Left forelimb (tissue), 1 donor: ENCODE measurements at regions not wholly inside any gene's neighbourhood (a gene's known extent, or its start where the extent isn't known, plus 50 kb on each side); places are given as distances from the start of the nearest gene placed in this dataset.

Source experiments
- DNase-seq: peaks from one replicate; pipeline ENCODE4 v3.0.0-alpha.2; 2018; ENCODE audit warnings: low spot score

- no peak for DNase-seq
Observed at GRCh38 chr15:97694456-97694855, 266.0 kb upstream of the ARRDC4 start.

GRCh38 chr15:97703400-97703799 is 257.1 kb upstream of the ARRDC4 start:
- no peak for DNase-seq

GRCh38 chr15:97706059-97706458 is 254.4 kb upstream of the ARRDC4 start:
- no peak for DNase-seq

- DNase-seq = no peak
Observed at GRCh38 chr15:97708252-97708651, 252.3 kb upstream of the ARRDC4 start.

- no peak for DNase-seq
Observed at GRCh38 chr15:97712530-97712929, 248.0 kb upstream of the ARRDC4 start.

- DNase-seq = no peak
Observed at GRCh38 chr15:97717806-97718205, 242.7 kb upstream of the ARRDC4 start.

GRCh38 chr15:97718509-97718908 is 242.0 kb upstream of the ARRDC4 start:
- no peak for DNase-seq

GRCh38 chr15:97728791-97729190 is 231.7 kb upstream of the ARRDC4 start:
- DNase-seq = no peak

GRCh38 chr15:97729270-97729669 is 231.2 kb upstream of the ARRDC4 start:
- no peak for DNase-seq

GRCh38 chr15:97730315-97730714 is 230.2 kb upstream of the ARRDC4 start:
- no peak for DNase-seq

GRCh38 chr15:97731859-97732258 is 228.6 kb upstream of the ARRDC4 start:
- no peak for DNase-seq

- no peak for DNase-seq
Observed at GRCh38 chr15:97733373-97733772, 227.1 kb upstream of the ARRDC4 start.

GRCh38 chr15:97736748-97737147 is 223.8 kb upstream of the ARRDC4 start:
- DNase-seq = no peak

- DNase-seq = no peak
Observed at GRCh38 chr15:97745481-97746071, 214.9 kb upstream of the ARRDC4 start.

- no peak for DNase-seq
Observed at GRCh38 chr15:97747342-97747741, 213.2 kb upstream of the ARRDC4 start.

- no peak for DNase-seq
Observed at GRCh38 chr15:97748576-97748975, 211.9 kb upstream of the ARRDC4 start.

GRCh38 chr15:97750060-97750459 is 210.4 kb upstream of the ARRDC4 start:
- no peak for DNase-seq

- DNase-seq = no peak
Observed at GRCh38 chr15:97755726-97756125, 204.8 kb upstream of the ARRDC4 start.

GRCh38 chr15:97759363-97759762 is 201.1 kb upstream of the ARRDC4 start:
- no peak for DNase-seq

GRCh38 chr15:97761110-97761509 is 199.4 kb upstream of the ARRDC4 start:
- no peak for DNase-seq

- no peak for DNase-seq
Observed at GRCh38 chr15:97783240-97783639, 177.3 kb upstream of the ARRDC4 start.

GRCh38 chr15:97786741-97787140 is 173.8 kb upstream of the ARRDC4 start:
- DNase-seq = no peak

GRCh38 chr15:97790180-97790579 is 170.3 kb upstream of the ARRDC4 start:
- DNase-seq = no peak
